K562 (cell line): ENCODE measurements at regions not wholly inside any gene's neighbourhood (a gene's known extent, or its start where the extent isn't known, plus 50 kb on each side); places are given as distances from the start of the nearest gene placed in this dataset.

Experiments
- BCLAF1 ChIP-seq, 2 experiments: fragments of 450-650 bp in 1 of 2; IDR thresholded peaks; 2 replicates each; pipeline ENCODE4 v1.6.1; 2011 to 2017; ENCODE audit warnings: low read depth in 2 of 2, antibody characterized with exemption in 1 of 2, borderline replicate concordance in 1 of 2, low read length in 1 of 2, mild to moderate bottlenecking in 1 of 2, mixed read lengths in 1 of 2; ENCODE audit not compliant: control insufficient read depth in 1 of 2
- HEY1 ChIP-seq: fragments of 250-450 bp; sonication (Bioruptor Pico); IDR thresholded peaks from 2 replicates; pipeline ENCODE4 v1.5.0; 2020; ENCODE audit warnings: mild to moderate bottlenecking, moderate library complexity, borderline replicate concordance
- IRF1 ChIP-seq: sonication (generic); formaldehyde crosslinking; IDR thresholded peaks from 2 replicates; pipeline ENCODE4 v1.8.0; 2022; ENCODE audit warnings: missing genetic modification reagents, mild to moderate bottlenecking, borderline replicate concordance
- KDM4B ChIP-seq, 2 experiments: fragments of 450-650 bp in 1 of 2; sonication (generic) in 1 of 2; IDR thresholded peaks; 2 replicates each; pipeline ENCODE4 v1.6.1; 2016 to 2017; ENCODE audit warnings: borderline replicate concordance in 2 of 2, antibody characterized with exemption in 1 of 2, low read depth in 1 of 2, mild to moderate bottlenecking in 1 of 2
- L3MBTL2 ChIP-seq: fragments of 450-650 bp; IDR thresholded peaks from 2 replicates; pipeline ENCODE4 v1.6.1; 2016; ENCODE audit warnings: mild to moderate bottlenecking, moderate library complexity
- NCOA4 ChIP-seq: fragments of 450-650 bp; IDR thresholded peaks from 2 replicates; pipeline ENCODE4 v1.6.1; 2018; ENCODE audit warnings: mild to moderate bottlenecking; ENCODE audit not compliant: partially characterized antibody
- NR2C2 ChIP-seq, 2 experiments: fragments of 200-800 bp in 1 of 2; sonication (Bioruptor generic) in 1 of 2; sonication (generic) in 1 of 2; formaldehyde crosslinking in 1 of 2; IDR thresholded peaks; 2 replicates each; pipeline versions ENCODE4 v1.6.1 to v1.8.0; 2016 to 2022; ENCODE audit warnings: mild to moderate bottlenecking in 1 of 2, missing compliant biosample characterization in 1 of 2, missing genetic modification characterization in 1 of 2, missing genetic modification reagents in 1 of 2
- NRF1 ChIP-seq, 2 experiments: fragments of 450-650 bp; IDR thresholded peaks in 1 of 2; conservative IDR thresholded peaks in 1 of 2; 2 replicates each; pipeline ENCODE4 v1.6.1; 2014; ENCODE audit warnings: mild to moderate bottlenecking in 2 of 2
- POLR2G ChIP-seq: fragments of 200-400 bp; formaldehyde crosslinking; IDR thresholded peaks from 2 replicates; pipeline ENCODE4 v1.6.1; 2017; ENCODE audit warnings: low read depth, mild to moderate bottlenecking, antibody characterized with exemption, low read length, moderate library complexity
- RB1 ChIP-seq: fragments of 450-650 bp; IDR thresholded peaks from 2 replicates; pipeline ENCODE4 v1.6.1; 2017; ENCODE audit warnings: low read depth, mild to moderate bottlenecking
- TAF7 ChIP-seq: fragments of 450-650 bp; IDR thresholded peaks from 2 replicates; pipeline ENCODE4 v1.6.1; 2016; ENCODE audit warnings: missing genetic modification characterization, missing compliant biosample characterization
- USF1 ChIP-seq: sonication (generic); formaldehyde crosslinking; IDR thresholded peaks from 2 replicates; pipeline ENCODE4 v1.9.0; 2022; ENCODE audit warnings: mild to moderate bottlenecking, missing genetic modification reagents
- YY1 ChIP-seq, 3 experiments: IDR thresholded peaks; 2 replicates each; pipeline ENCODE4 v1.6.1; 2011; ENCODE audit warnings: low read length in 2 of 3, mild to moderate bottlenecking in 2 of 3, moderate library complexity in 2 of 3, borderline replicate concordance in 1 of 3, control low read depth in 1 of 3, low read depth in 1 of 3; ENCODE audit not compliant: insufficient read depth in 3 of 3, insufficient replicate concordance in 2 of 3, control insufficient read depth in 1 of 3, insufficient read length in 1 of 3; ENCODE audit errors: extremely low read depth in 1 of 3
- ZBTB49 ChIP-seq: sonication (generic); formaldehyde crosslinking; IDR thresholded peaks from 2 replicates; pipeline ENCODE4 v1.8.0; 2022; ENCODE audit warnings: missing genetic modification reagents, mild to moderate bottlenecking, borderline replicate concordance
- ZNF395 ChIP-seq: fragments of 200-800 bp; sonication (Bioruptor generic); IDR thresholded peaks from 2 replicates; pipeline ENCODE4 v1.6.1; 2017; ENCODE audit warnings: missing genetic modification characterization, missing compliant biosample characterization
- ZNF583 ChIP-seq: fragments of 250-450 bp; sonication (Bioruptor Pico); IDR thresholded peaks from 2 replicates; pipeline ENCODE4 v1.4.0; 2020

GRCh38 chr7:106776618-106777347 lies 88.3 kb upstream of the PIK3CG start (continued):
- TF ChIP-seq USF1 (CRISPR knock-in tag) (no peak), NRF1 (conservative IDR thresholded peaks at IDR 0.05 in 1 of 2, IDR thresholded peaks at IDR 0.05 in 1 of 2) (peak in 1 of 2 experiments; percentile 25; a peak in 1 of 4 replicates), NCOA4 (peak; percentile 59), YY1 (IDR thresholded peaks at IDR 0.05; ENCODE audit: borderline replicate concordance in 1 of 3, control insufficient read depth in 1 of 3, extremely low read depth in 1 of 3, insufficient read depth in 3 of 3, insufficient read length in 1 of 3, insufficient replicate concordance in 2 of 3, low read depth in 1 of 3, low read length in 2 of 3) (no peak), KDM4B (IDR thresholded peaks at IDR 0.05; ENCODE audit: borderline replicate concordance in 2 of 2, low read depth in 1 of 2) (no peak), BCLAF1 (IDR thresholded peaks at IDR 0.05; ENCODE audit: borderline replicate concordance in 1 of 2, control insufficient read depth in 1 of 2, low read depth in 2 of 2, low read length in 1 of 2) (no peak), ZNF395 (CRISPR knock-in tag) (no peak), NR2C2 (CRISPR knock-in tag; IDR thresholded peaks at IDR 0.05) (peak; percentile 50; the same call in 1 of the 2 replicates), NR2C2 (tag; IDR thresholded peaks at IDR 0.05) (no peak), IRF1 (CRISPR knock-in tag) (0 out of 2 replicates have a peak, but pooled peaks have one; percentile 51), RB1 (no peak), HEY1 (CRISPR knock-in tag) (no peak), POLR2G (no peak), ZBTB49 (CRISPR knock-in tag) (no peak), L3MBTL2 (no peak), ZNF583 (no peak), TAF7 (tag) (no peak)
